Breast epithelium (tissue), 4 donors: ENCODE measurements at regions not wholly inside any gene's neighbourhood (a gene's known extent, or its start where the extent isn't known, plus 50 kb on each side); places are given as distances from the start of the nearest gene placed in this dataset.

ENCODE experiments used
- DNase-seq, 2 donors: peaks; one replicate each; pipeline ENCODE4 v3.0.0-alpha.2; 2019; ENCODE audit warnings: low spot score in 2 of 2
- H3K27ac ChIP-seq, 2 donors: fragments of 200-600 bp; sonication (generic) in 1 of 2; one replicate each; pipeline ENCODE4 v1.5.1; 2016 to 2019; ENCODE audit warnings: mild to moderate bottlenecking in 1 of 2
- H3K27me3 ChIP-seq, 2 donors: fragments of 200-600 bp; sonication (generic) in 1 of 2; one replicate each; pipeline versions ENCODE4 v1.5.1 to v1.6.0; 2017 to 2019; ENCODE audit warnings: control low read depth in 1 of 2, mild to moderate bottlenecking in 1 of 2
- H3K36me3 ChIP-seq: fragments of 200-600 bp; one replicate; pipeline ENCODE4 v1.5.1; 2019
- H3K4me1 ChIP-seq, 2 donors: fragments of 200-600 bp; sonication (generic); one replicate each; pipeline ENCODE4 v1.5.1; 2016 to 2019; ENCODE audit warnings: control low read depth in 1 of 2
- H3K4me3 ChIP-seq, 3 donors: fragments of 200-600 bp; sonication (generic); 1 replicate in 2 of 3; 2 replicates in 1 of 3; pipeline ENCODE4 v1.5.1; 2016 to 2019; ENCODE audit warnings: mild to moderate bottlenecking in 3 of 3, moderate library complexity in 2 of 3
- H3K9me3 ChIP-seq, 2 donors: fragments of 200-600 bp; sonication (generic) in 1 of 2; one replicate each; pipeline ENCODE4 v1.5.1; 2016 to 2019; ENCODE audit warnings: control low read depth in 1 of 2
- CTCF ChIP-seq, 3 donors: fragments of 450-650 bp; IDR thresholded peaks; one replicate each; pipeline ENCODE4 v1.5.1; 2016 to 2017; ENCODE audit warnings: antibody characterized with exemption in 3 of 3, mild to moderate bottlenecking in 3 of 3, moderate library complexity in 3 of 3
- POLR2A ChIP-seq: fragments of 450-650 bp; IDR thresholded peaks from one replicate; pipeline ENCODE4 v1.6.1; 2016; ENCODE audit warnings: antibody characterized with exemption, mild to moderate bottlenecking, moderate library complexity
- POLR2AphosphoS5 ChIP-seq, 3 donors: sonication (generic); formaldehyde crosslinking; IDR thresholded peaks; one replicate each; pipeline ENCODE4 v1.6.1; 2017; ENCODE audit warnings: antibody characterized with exemption in 3 of 3
- intact Hi-C: fragments of 100-400 bp; cut with DNase I; formaldehyde crosslinking; loops from one replicate; pipeline ENCODE4 v1.15.1; 2023; ENCODE audit warnings: low total_unique reads

DNA sequence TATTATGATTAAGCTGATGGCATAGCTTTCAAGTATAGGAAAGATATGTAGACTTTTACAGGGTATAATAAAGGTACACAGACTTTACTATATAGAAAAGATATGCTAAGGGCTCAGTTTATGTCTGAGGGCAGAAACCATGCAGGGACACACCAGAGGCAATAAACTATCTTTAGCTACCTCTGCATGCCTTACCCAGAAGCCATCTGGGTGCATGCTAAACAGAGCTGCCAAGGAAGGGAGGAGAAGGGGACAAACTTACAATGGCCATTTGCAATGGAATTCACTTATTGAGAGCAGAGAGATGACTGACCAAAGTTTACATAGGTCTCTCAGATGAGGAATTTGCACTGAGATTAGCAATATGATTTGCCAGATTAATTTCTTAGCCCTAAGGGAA, 143.1 kb upstream of the NR4A3 start:
- Histone ChIP-seq H3K9me3 (peaks cover 0 to 12% of the 10 kb centered on the region in 2 donors), H3K27ac (no peak overlapping the region), H3K4me3 (no peak overlapping the region), H3K27me3 (no peaks in the 10 kb centered on the region), H3K4me1 (no peaks in the 10 kb centered on the region), H3K36me3 (no peaks in the 10 kb centered on the region)
- DNase-seq = no peak
- TF ChIP-seq POLR2AphosphoS5 (IDR thresholded peaks at IDR 0.05) (no peak), POLR2A (no peak), CTCF (IDR thresholded peaks at IDR 0.05) (no peak)
- intact Hi-C loops = no loop called here

DNA sequence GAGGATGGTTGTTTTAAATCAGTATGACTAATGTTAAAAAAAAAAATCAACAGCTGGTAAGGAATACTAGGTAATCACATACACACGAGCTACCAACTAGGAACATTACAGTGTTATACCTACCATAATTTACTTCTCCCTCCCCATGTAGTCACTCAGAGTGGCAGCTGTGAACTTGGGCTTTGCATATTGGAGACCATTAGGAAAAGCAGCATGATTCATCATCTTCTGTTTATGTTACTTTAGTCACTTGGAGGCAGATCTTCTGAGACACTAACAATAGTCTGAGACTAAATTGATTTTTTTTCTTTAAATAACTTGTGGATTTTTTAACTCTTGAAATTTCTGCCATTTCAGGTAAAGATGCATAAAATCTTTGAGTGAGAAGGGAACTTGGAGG, 141.5 kb upstream of the NR4A3 start:
- H3K27me3 ChIP-seq = no peaks in the 10 kb centered on the region
- no peak overlapping the region for H3K27ac ChIP-seq
- TF ChIP-seq POLR2AphosphoS5 (IDR thresholded peaks at IDR 0.05) (no peak), CTCF (IDR thresholded peaks at IDR 0.05) (no peak), POLR2A (no peak)
- no peak overlapping the region for H3K4me3 ChIP-seq
- H3K9me3 ChIP-seq = peaks cover 0 to 12% of the 10 kb centered on the region in 2 donors
- H3K36me3 ChIP-seq = no peaks in the 10 kb centered on the region
- intact Hi-C loops = no loop called here
- no peak for DNase-seq
- no peaks in the 10 kb centered on the region for H3K4me1 ChIP-seq

DNA sequence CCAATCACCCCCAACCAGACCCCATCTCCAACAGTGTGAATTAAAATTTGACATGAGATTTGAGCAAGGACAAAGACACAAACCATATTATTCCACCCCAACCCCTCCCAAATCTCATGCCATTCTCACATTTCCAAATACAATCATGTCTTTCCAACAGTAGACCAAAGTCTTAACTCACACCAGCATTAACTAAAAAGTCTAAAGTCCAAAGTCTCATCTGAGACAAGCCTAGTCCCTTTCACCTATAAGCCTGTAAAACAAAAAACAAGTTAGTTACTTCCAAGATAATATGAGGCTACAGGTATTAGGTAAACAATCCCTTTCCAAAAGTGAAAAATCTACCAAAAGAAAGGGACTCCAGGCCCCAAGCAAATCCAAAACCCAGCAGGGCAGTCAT, 140.6 kb upstream of the NR4A3 start:
- Histone ChIP-seq H3K4me3 (no peak overlapping the region), H3K27me3 (no peaks in the 10 kb centered on the region), H3K9me3 (peaks cover 0 to 12% of the 10 kb centered on the region in 2 donors), H3K27ac (no peak overlapping the region), H3K36me3 (no peaks in the 10 kb centered on the region), H3K4me1 (no peaks in the 10 kb centered on the region)
- DNase-seq = no peak
- intact Hi-C loops = no loop called here
- TF ChIP-seq CTCF (IDR thresholded peaks at IDR 0.05) (no peak), POLR2AphosphoS5 (IDR thresholded peaks at IDR 0.05) (no peak), POLR2A (no peak)

GRCh38 chr9:99682378-99682777, 139.3 kb upstream of the NR4A3 start:
- Histone ChIP-seq H3K4me1 (no peaks in the 10 kb centered on the region), H3K9me3 (peaks cover 0 to 12% of the 10 kb centered on the region in 2 donors), H3K36me3 (no peaks in the 10 kb centered on the region), H3K27me3 (no peaks in the 10 kb centered on the region), H3K27ac (no peak overlapping the region), H3K4me3 (no peak overlapping the region)
- TF ChIP-seq POLR2A = no peak
- intact Hi-C loops = loop anchor here (2.0 kb wide), 1 partner anchor 14 kb away; no protein-coding TSS in a partner anchor
- no peak for DNase-seq

GRCh38 chr9:99682870-99683269, 138.8 kb upstream of the NR4A3 start:
- DNase-seq = no peak
- Histone ChIP-seq H3K9me3 (peaks cover 0 to 12% of the 10 kb centered on the region in 2 donors), H3K4me1 (no peaks in the 10 kb centered on the region), H3K27me3 (no peaks in the 10 kb centered on the region), H3K27ac (no peak overlapping the region), H3K4me3 (no peak overlapping the region), H3K36me3 (no peaks in the 10 kb centered on the region)
- no peak for TF ChIP-seq CTCF (IDR thresholded peaks at IDR 0.05)
- TF ChIP-seq POLR2A = no peak
- TF ChIP-seq POLR2AphosphoS5 (IDR thresholded peaks at IDR 0.05) = no peak
- intact Hi-C loops = loop anchor here (2.0 kb wide), 1 partner anchor 14 kb away; no protein-coding TSS in a partner anchor

DNA sequence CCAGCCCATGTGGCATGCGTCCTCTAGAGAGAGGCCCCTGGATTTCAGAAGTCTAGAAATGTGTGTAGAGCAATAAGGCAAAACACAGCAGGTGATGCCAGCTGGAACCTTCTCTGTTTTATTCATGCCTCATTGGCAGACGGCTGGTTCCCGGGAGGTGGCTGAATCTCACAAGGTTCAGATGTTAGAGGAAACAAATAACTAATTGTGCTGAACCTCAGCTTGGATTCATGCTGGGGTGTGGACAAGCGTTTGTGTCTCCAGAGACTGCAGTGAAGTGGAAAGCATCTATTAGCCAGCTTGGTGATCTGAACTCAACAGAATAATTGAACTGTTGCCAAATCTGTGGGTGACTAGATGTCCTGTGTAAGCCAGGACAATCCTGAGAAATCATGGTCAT, 131.1 kb upstream of the NR4A3 start:
- Histone ChIP-seq H3K36me3 (no peaks in the 10 kb centered on the region), H3K27me3 (no peaks in the 10 kb centered on the region), H3K27ac (no peak overlapping the region), H3K9me3 (no peaks in the 10 kb centered on the region), H3K4me1 (no peaks in the 10 kb centered on the region), H3K4me3 (no peak overlapping the region)
- intact Hi-C loops = no loop called here
- no peak for TF ChIP-seq POLR2A
- no peak for TF ChIP-seq CTCF (IDR thresholded peaks at IDR 0.05)
- DNase-seq = no peak
